NCI-H1105 (cell line): ENCODE measurements at regions not wholly inside any gene's neighbourhood (a gene's known extent, or its start where the extent isn't known, plus 50 kb on each side); places are given as distances from the start of the nearest gene placed in this dataset.
"Not testable (repeated sequence)": the region's sequence is repeated elsewhere in the genome, so short reads cannot be mapped to it uniquely, and the experiment has no call there.

Experiments
- DNase-seq: peaks from one replicate; lab custom pipeline; 2025; lab: John Stamatoyannopoulos, UW

- DNase-seq: no peak
Measured at GRCh38 chr1:30088594-30088993, 634.8 kb downstream of the MATN1 start.

- no peak for DNase-seq
Measured at GRCh38 chr1:30087465-30087864, 635.9 kb downstream of the MATN1 start.

- DNase-seq: no peak
Measured at GRCh38 chr1:30085811-30086770, 637.3 kb downstream of the MATN1 start.

- DNase-seq: no peak
Measured at GRCh38 chr1:30084909-30085571, 638.3 kb downstream of the MATN1 start.

GRCh38 chr1:30083800-30084464 lies 639.5 kb downstream of the MATN1 start:
- no peak for DNase-seq

- DNase-seq: no peak
Measured at GRCh38 chr1:30081379-30082102, 641.8 kb downstream of the MATN1 start.

- not testable (repeated sequence) for DNase-seq
Measured at GRCh38 chr1:30075916-30076315, 647.5 kb downstream of the MATN1 start.

GRCh38 chr1:30068787-30069472 lies 654.5 kb downstream of the MATN1 start:
- DNase-seq: no peak

GRCh38 chr1:30064547-30064946 lies 658.8 kb downstream of the MATN1 start:
- no peak for DNase-seq

GRCh38 chr1:30063621-30064280 lies 659.6 kb downstream of the MATN1 start:
- DNase-seq: no peak

- DNase-seq: no peak
Measured at GRCh38 chr1:30061292-30062220, 661.8 kb downstream of the MATN1 start.

GRCh38 chr1:30060738-30061137 lies 662.6 kb downstream of the MATN1 start:
- DNase-seq: no peak

- no peak for DNase-seq
Measured at GRCh38 chr1:30058970-30059369, 664.4 kb downstream of the MATN1 start.

GRCh38 chr1:30054126-30054525 lies 669.3 kb downstream of the MATN1 start:
- DNase-seq: no peak

GRCh38 chr1:30052178-30052577 lies 671.2 kb downstream of the MATN1 start:
- DNase-seq: no peak

GRCh38 chr1:30051777-30052176 lies 671.6 kb downstream of the MATN1 start:
- no peak for DNase-seq

- DNase-seq: no peak
Measured at GRCh38 chr1:30049748-30050296, 673.6 kb downstream of the MATN1 start.

GRCh38 chr1:30048905-30049304 lies 674.5 kb downstream of the MATN1 start:
- DNase-seq: no peak

GRCh38 chr1:30047576-30047975 lies 675.8 kb downstream of the MATN1 start:
- no peak for DNase-seq
